HepG2 (cell line): ENCODE measurements at regions not wholly inside any gene's neighbourhood (a gene's known extent, or its start where the extent isn't known, plus 50 kb on each side); places are given as distances from the start of the nearest gene placed in this dataset.

Experiments
- TF ChIP-seq, protein P1 (sequence below): sonication (generic); formaldehyde crosslinking; IDR thresholded peaks from 2 replicates; pipeline ENCODE4 v1.8.0; 2023; ENCODE audit warnings: mild to moderate bottlenecking, missing genetic modification reagents
- TF ChIP-seq, protein P2 (sequence below): sonication (generic); formaldehyde crosslinking; IDR thresholded peaks from 2 replicates; pipeline ENCODE4 v1.5.0; 2020; ENCODE audit warnings: mild to moderate bottlenecking, missing genetic modification reagents, moderate library complexity

DNA sequence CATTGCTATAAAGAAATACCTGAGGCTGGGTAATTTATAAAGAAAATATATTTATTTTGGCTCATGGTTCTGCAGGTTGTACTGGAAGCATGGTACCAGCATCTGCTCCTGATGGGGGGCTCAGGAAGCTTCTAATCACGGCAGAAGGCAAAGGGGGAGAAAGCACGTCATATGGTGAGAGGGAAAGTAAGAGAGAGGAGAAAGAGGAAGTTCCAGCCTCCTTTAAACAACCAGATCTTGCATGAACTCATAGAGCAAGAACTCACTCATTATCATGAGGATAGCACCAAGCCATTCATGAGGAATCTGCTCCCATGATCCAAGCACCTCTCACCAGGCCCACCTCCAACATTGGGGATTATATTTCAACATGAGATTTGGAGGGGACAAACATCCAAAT, 125.0 kb upstream of the GRPR start:
- TF ChIP-seq, protein P1, sequence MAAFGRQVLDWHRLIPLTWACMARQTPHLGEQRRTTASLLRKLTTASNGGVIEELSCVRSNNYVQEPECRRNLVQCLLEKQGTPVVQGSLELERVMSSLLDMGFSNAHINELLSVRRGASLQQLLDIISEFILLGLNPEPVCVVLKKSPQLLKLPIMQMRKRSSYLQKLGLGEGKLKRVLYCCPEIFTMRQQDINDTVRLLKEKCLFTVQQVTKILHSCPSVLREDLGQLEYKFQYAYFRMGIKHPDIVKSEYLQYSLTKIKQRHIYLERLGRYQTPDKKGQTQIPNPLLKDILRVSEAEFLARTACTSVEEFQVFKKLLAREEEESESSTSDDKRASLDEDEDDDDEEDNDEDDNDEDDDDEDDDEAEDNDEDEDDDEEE (CRISPR knock-in tag): no peak
- TF ChIP-seq, protein P2, sequence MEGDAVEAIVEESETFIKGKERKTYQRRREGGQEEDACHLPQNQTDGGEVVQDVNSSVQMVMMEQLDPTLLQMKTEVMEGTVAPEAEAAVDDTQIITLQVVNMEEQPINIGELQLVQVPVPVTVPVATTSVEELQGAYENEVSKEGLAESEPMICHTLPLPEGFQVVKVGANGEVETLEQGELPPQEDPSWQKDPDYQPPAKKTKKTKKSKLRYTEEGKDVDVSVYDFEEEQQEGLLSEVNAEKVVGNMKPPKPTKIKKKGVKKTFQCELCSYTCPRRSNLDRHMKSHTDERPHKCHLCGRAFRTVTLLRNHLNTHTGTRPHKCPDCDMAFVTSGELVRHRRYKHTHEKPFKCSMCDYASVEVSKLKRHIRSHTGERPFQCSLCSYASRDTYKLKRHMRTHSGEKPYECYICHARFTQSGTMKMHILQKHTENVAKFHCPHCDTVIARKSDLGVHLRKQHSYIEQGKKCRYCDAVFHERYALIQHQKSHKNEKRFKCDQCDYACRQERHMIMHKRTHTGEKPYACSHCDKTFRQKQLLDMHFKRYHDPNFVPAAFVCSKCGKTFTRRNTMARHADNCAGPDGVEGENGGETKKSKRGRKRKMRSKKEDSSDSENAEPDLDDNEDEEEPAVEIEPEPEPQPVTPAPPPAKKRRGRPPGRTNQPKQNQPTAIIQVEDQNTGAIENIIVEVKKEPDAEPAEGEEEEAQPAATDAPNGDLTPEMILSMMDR (CRISPR knock-in tag): no peak
